ENCODE measurements at regions not wholly inside any gene's neighbourhood (a gene's known extent, or its start where the extent isn't known, plus 50 kb on each side); places are given as distances from the start of the nearest gene placed in this dataset.

DNA sequence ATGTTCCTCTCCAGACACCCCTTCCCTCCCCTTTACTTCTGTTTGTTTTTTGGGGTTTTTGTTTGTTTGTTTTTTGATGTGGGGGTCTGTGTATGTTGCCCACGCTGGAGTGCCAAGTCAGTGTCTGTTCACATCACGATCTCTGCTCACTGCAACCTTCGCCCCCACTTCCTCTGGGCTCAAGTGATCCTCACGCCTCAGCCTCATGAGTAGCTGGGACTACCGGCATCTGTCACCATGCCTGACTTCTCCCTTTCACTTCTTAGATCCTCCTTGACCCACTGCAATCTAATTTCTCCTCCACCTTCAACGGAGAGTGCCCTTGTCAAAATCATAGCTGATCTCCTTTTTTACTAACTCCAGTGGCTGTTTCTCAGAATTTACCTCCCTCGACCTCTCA lies 100.7 kb upstream of the KIF26B start:
- peaks cover 16% of the 10 kb centered on the region for H3K9me3 Mint-ChIP-seq
- no peak for ATAC-seq
- TF ChIP-seq, protein P1, sequence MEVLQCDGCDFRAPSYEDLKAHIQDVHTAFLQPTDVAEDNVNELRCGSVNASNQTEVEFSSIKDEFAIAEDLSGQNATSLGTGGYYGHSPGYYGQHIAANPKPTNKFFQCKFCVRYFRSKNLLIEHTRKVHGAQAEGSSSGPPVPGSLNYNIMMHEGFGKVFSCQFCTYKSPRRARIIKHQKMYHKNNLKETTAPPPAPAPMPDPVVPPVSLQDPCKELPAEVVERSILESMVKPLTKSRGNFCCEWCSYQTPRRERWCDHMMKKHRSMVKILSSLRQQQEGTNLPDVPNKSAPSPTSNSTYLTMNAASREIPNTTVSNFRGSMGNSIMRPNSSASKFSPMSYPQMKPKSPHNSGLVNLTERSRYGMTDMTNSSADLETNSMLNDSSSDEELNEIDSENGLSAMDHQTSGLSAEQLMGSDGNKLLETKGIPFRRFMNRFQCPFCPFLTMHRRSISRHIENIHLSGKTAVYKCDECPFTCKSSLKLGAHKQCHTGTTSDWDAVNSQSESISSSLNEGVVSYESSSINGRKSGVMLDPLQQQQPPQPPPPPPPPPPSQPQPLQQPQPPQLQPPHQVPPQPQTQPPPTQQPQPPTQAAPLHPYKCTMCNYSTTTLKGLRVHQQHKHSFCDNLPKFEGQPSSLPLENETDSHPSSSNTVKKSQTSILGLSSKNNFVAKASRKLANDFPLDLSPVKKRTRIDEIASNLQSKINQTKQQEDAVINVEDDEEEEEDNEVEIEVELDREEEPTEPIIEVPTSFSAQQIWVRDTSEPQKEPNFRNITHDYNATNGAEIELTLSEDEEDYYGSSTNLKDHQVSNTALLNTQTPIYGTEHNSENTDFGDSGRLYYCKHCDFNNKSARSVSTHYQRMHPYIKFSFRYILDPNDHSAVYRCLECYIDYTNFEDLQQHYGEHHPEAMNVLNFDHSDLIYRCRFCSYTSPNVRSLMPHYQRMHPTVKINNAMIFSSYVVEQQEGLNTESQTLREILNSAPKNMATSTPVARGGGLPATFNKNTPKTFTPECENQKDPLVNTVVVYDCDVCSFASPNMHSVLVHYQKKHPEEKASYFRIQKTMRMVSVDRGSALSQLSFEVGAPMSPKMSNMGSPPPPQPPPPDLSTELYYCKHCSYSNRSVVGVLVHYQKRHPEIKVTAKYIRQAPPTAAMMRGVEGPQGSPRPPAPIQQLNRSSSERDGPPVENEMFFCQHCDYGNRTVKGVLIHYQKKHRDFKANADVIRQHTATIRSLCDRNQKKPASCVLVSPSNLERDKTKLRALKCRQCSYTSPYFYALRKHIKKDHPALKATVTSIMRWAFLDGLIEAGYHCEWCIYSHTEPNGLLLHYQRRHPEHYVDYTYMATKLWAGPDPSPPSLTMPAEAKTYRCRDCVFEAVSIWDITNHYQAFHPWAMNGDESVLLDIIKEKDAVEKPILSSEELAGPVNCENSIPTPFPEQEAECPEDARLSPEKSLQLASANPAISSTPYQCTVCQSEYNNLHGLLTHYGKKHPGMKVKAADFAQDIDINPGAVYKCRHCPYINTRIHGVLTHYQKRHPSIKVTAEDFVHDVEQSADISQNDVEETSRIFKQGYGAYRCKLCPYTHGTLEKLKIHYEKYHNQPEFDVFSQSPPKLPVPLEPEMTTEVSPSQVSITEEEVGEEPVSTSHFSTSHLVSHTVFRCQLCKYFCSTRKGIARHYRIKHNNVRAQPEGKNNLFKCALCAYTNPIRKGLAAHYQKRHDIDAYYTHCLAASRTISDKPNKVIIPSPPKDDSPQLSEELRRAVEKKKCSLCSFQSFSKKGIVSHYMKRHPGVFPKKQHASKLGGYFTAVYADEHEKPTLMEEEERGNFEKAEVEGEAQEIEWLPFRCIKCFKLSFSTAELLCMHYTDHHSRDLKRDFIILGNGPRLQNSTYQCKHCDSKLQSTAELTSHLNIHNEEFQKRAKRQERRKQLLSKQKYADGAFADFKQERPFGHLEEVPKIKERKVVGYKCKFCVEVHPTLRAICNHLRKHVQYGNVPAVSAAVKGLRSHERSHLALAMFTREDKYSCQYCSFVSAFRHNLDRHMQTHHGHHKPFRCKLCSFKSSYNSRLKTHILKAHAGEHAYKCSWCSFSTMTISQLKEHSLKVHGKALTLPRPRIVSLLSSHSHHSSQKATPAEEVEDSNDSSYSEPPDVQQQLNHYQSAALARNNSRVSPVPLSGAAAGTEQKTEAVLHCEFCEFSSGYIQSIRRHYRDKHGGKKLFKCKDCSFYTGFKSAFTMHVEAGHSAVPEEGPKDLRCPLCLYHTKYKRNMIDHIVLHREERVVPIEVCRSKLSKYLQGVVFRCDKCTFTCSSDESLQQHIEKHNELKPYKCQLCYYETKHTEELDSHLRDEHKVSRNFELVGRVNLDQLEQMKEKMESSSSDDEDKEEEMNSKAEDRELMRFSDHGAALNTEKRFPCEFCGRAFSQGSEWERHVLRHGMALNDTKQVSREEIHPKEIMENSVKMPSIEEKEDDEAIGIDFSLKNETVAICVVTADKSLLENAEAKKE (CRISPR knock-in tag; IDR thresholded peaks at IDR 0.05) = no peak
- TF ChIP-seq POLR2AphosphoS5 (IDR thresholded peaks at IDR 0.05; ENCODE audit: low read depth) = no peak
- TF ChIP-seq ZNF331 (CRISPR knock-in tag; IDR thresholded peaks at IDR 0.05; ENCODE audit: low read depth) = no peak
- TF ChIP-seq, protein P2, sequence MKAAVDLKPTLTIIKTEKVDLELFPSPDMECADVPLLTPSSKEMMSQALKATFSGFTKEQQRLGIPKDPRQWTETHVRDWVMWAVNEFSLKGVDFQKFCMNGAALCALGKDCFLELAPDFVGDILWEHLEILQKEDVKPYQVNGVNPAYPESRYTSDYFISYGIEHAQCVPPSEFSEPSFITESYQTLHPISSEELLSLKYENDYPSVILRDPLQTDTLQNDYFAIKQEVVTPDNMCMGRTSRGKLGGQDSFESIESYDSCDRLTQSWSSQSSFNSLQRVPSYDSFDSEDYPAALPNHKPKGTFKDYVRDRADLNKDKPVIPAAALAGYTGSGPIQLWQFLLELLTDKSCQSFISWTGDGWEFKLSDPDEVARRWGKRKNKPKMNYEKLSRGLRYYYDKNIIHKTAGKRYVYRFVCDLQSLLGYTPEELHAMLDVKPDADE (IDR thresholded peaks at IDR 0.05) = no peak
- TF ChIP-seq CREB1 (CRISPR knock-in tag; IDR thresholded peaks at IDR 0.05; ENCODE audit: low read depth) = no peak
- TF ChIP-seq NANOG (IDR thresholded peaks at IDR 0.05; ENCODE audit: borderline replicate concordance) = no peak

More for the DNA sequence above, 100.7 kb upstream of the KIF26B start:
- H4K20me1 ChIP-seq (replicated peaks; ENCODE audit: insufficient read depth) = no peaks in the 10 kb centered on the region
- no peak overlapping the region for H3K4me3 ChIP-seq
- H3K79me2 ChIP-seq (replicated peaks; ENCODE audit: insufficient read depth) = no peaks in the 10 kb centered on the region
- no peak overlapping the region for H3K4me2 ChIP-seq
- no peak overlapping the region; the same call in 1 of the 2 replicates for H3K27ac Mint-ChIP-seq
- H3K4me3 Mint-ChIP-seq = no peak overlapping the region
- H3K9me2 ChIP-seq (ENCODE audit: insufficient read depth) = no peaks in the 10 kb centered on the region
- peaks cover 29% of the 10 kb centered on the region for H3K4me1 ChIP-seq (ENCODE audit: insufficient read depth)
- no peak overlapping the region for H2AFZ ChIP-seq
- H3F3A ChIP-seq (replicated peaks; ENCODE audit: low read depth) = no peaks in the 10 kb centered on the region
- no peak for DNase-seq (ENCODE audit: low spot score)
- no peaks in the 10 kb centered on the region for H3K36me3 ChIP-seq (ENCODE audit: insufficient read depth)
- peaks cover 25% of the 10 kb centered on the region for H3K36me3 Mint-ChIP-seq (ENCODE audit: low read depth)
- H3K4me1 Mint-ChIP-seq = peaks cover 41% of the 10 kb centered on the region
- no peak overlapping the region for H3K27ac ChIP-seq (ENCODE audit: low read depth)
- no peaks in the 10 kb centered on the region for H3K27me3 ChIP-seq (ENCODE audit: insufficient read depth)
- H3K27me3 Mint-ChIP-seq (ENCODE audit: insufficient read depth, low read depth, poor library complexity) = peaks cover 9% of the 10 kb centered on the region
